Endothelial cell of umbilical vein (primary cell): ENCODE measurements at regions not wholly inside any gene's neighbourhood (a gene's known extent, or its start where the extent isn't known, plus 50 kb on each side); places are given as distances from the start of the nearest gene placed in this dataset.
"Not testable (repeated sequence)": the region's sequence is repeated elsewhere in the genome, so short reads cannot be mapped to it uniquely, and the experiment has no call there.

Experiments
- BruUV-seq: library from RNA; stranded (reverse); fragments of 400-500 nt; replicated peaks from 2 replicates; lab custom pipeline; 2021; lab: Mats Ljungman, UMichigan
- CTCF ChIA-PET: fragments of 300-600, 350-600 bp; sonication (Branson Sonifier 250); formaldehyde crosslinking; loops from one replicate; lab custom pipeline; 2021; ENCODE audit warnings: antibody characterized with exemption, inconsistent platforms; lab: Charles Lee
- POLR2A ChIA-PET: fragments of 300-600, 350-600 bp; sonication (Branson Sonifier 250); formaldehyde crosslinking; loops from one replicate; lab custom pipeline; 2021; ENCODE audit warnings: antibody characterized with exemption, inconsistent platforms; lab: Charles Lee
- DNase-seq: peaks from one replicate; pipeline ENCODE4 v3.0.0-alpha.2; 2011; ENCODE audit warnings: low read depth, low spot score
- FAIRE-seq: peaks from 2 replicates; lab custom pipeline; 2011; peaks lifted over from hg19 to GRCh38; lab: Jason Lieb, UNC
- H2AFZ ChIP-seq: 2 replicates; pipeline ENCODE4 v1.6.0; 2012; ENCODE audit warnings: low read depth, low read length, control low read depth, inconsistent platforms
- H3K27ac ChIP-seq: 2 replicates; pipeline ENCODE4 v1.5.1; 2011; ENCODE audit warnings: low read depth, mild to moderate bottlenecking, control low read depth, low read length, moderate library complexity; ENCODE audit not compliant: insufficient read depth
- H3K27me3 ChIP-seq, 2 experiments: 2 replicates each; pipeline versions ENCODE4 v1.6.0 to v1.6.1; 2011; ENCODE audit warnings: low read length in 2 of 2, mixed read lengths in 1 of 2; ENCODE audit not compliant: control insufficient read depth in 2 of 2, insufficient read depth in 2 of 2
- H3K36me3 ChIP-seq, 2 experiments: 2 replicates in 1 of 2; 3 replicates in 1 of 2; pipeline ENCODE4 v1.5.1; 2011; ENCODE audit warnings: low read length in 2 of 2, mild to moderate bottlenecking in 1 of 2, moderate library complexity in 1 of 2; ENCODE audit not compliant: control insufficient read depth in 2 of 2, insufficient read depth in 2 of 2; ENCODE audit errors: extremely low read depth in 1 of 2
- H3K4me1 ChIP-seq: 3 replicates; pipeline ENCODE4 v1.5.1; 2011; ENCODE audit warnings: mild to moderate bottlenecking, low read length; ENCODE audit not compliant: control insufficient read depth, insufficient read depth; ENCODE audit errors: extremely low read depth
- H3K4me2 ChIP-seq: 2 replicates; pipeline ENCODE4 v1.6.1; 2011; ENCODE audit warnings: low read length, control low read depth, mixed read lengths; ENCODE audit not compliant: insufficient read depth
- H3K4me3 ChIP-seq, 3 experiments: fragments of 200-600 bp in 1 of 3; sonication (generic), shearing (Covaris generic) in 1 of 3; replicated peaks in 1 of 3; 2 replicates each; pipeline ENCODE4 v1.5.1; 2011 to 2016; ENCODE audit warnings: control low read depth in 3 of 3, low read length in 3 of 3, mild to moderate bottlenecking in 2 of 3, inconsistent platforms in 1 of 3, low read depth in 1 of 3, moderate library complexity in 1 of 3; ENCODE audit not compliant: insufficient read depth in 1 of 3
- H3K79me2 ChIP-seq: 2 replicates; pipeline ENCODE4 v1.6.0; 2012; ENCODE audit warnings: low read length, inconsistent platforms; ENCODE audit not compliant: control insufficient read depth, insufficient read depth
- H3K9ac ChIP-seq: replicated peaks from 2 replicates; pipeline ENCODE3; 2011; ENCODE audit warnings: low read length, control low read depth; ENCODE audit not compliant: insufficient read depth; ENCODE audit errors: extremely low read depth
- H3K9me1 ChIP-seq: replicated peaks from 3 replicates; pipeline ENCODE4 v1.6.0; 2011; ENCODE audit warnings: mild to moderate bottlenecking, low read length; ENCODE audit not compliant: control insufficient read depth, insufficient read depth; ENCODE audit errors: extremely low read depth
- H3K9me3 ChIP-seq: replicated peaks from 2 replicates; pipeline ENCODE4 v1.5.1; 2012; ENCODE audit warnings: low read length, inconsistent platforms; ENCODE audit not compliant: control insufficient read depth, insufficient read depth
- H4K20me1 ChIP-seq: replicated peaks from 2 replicates; pipeline ENCODE3; 2011; ENCODE audit warnings: mild to moderate bottlenecking, low read length; ENCODE audit not compliant: control insufficient read depth, insufficient read depth; ENCODE audit errors: extremely low read depth
- FOS ChIP-seq: IDR thresholded peaks from 2 replicates; pipeline ENCODE4 v1.6.1; 2011; ENCODE audit warnings: mild to moderate bottlenecking, low read length, moderate library complexity, borderline replicate concordance; ENCODE audit not compliant: insufficient read depth
- GATA2 ChIP-seq: IDR thresholded peaks from 2 replicates; pipeline ENCODE4 v1.7.0; 2011; ENCODE audit warnings: low read depth, mild to moderate bottlenecking, moderate library complexity, mixed read lengths, low read length; ENCODE audit not compliant: insufficient read length, insufficient read depth
- MYC ChIP-seq: IDR thresholded peaks from one replicate; pipeline ENCODE4 v1.6.1; 2011; ENCODE audit warnings: mild to moderate bottlenecking, low read depth, low read length
- POLR2A ChIP-seq: IDR thresholded peaks from 2 replicates; pipeline ENCODE4 v1.6.1; 2012; ENCODE audit warnings: low read depth, mild to moderate bottlenecking, control low read depth, low read length
- dilution Hi-C: fragments of 300-500 bp; cut with MboI; formaldehyde crosslinking; loops from one replicate; pipeline ENCODE4 v1.15.0; 2019; ENCODE audit warnings: low sequenced_read_pairs; ENCODE audit not compliant: extremely low pct_ligation_motif_present
- intact Hi-C: fragments of 100-400 bp; cut with micrococcal nuclease; formaldehyde crosslinking; loops from one replicate; pipeline ENCODE4 v1.10.0; 2022
- TF ChIP-seq, protein P1 (sequence below): IDR thresholded peaks from 2 replicates; pipeline ENCODE4 v1.6.1; 2011; ENCODE audit not compliant: insufficient read depth, insufficient read length

DNA sequence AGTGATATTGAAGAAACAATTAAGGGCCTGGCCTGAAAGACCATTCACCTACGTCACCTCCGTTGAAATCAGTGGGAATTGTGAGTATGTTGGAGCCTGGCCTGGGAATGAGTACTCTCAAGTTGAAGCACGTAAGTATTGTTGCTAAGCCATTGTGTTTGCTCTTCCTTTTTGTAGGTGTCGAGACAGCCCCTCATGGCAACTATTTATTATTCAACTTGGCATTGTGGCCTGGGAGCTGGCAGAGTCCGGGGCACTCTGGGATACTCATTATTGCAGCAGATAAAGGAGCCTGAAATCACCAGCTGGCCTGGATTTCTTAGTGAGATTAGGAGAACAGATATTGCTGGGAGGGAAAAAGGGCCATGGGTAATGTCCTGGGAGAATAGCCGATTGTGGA, 147.4 kb downstream of the C12orf75 start:
- H3K9me1 ChIP-seq, result no peaks in the 10 kb centered on the region
- FAIRE-seq (no peak), DNase-seq (peak; percentile 64)
- no peak overlapping the region for H3K4me3 ChIP-seq
- peaks cover 93% of the 10 kb centered on the region for H3K79me2 ChIP-seq
- H3K9me3 ChIP-seq, result no peaks in the 10 kb centered on the region
- ChIA-PET POLR2A (no interaction called here), CTCF (no interaction called here)
- H2AFZ ChIP-seq, result no peak overlapping the region
- no peak overlapping the region for H3K9ac ChIP-seq
- H3K27ac ChIP-seq, result peak overlapping the region; percentile 63
- H3K27me3 ChIP-seq, result no peaks in the 10 kb centered on the region
- H3K4me1 ChIP-seq, result peaks cover 81% of the 10 kb centered on the region
- no peaks in the 10 kb centered on the region for H4K20me1 ChIP-seq
- no peak overlapping the region for H3K4me2 ChIP-seq
- dilution Hi-C loops (no loop called here), intact Hi-C loops (no loop called here)
- no peak for TF ChIP-seq GATA2
- TF ChIP-seq MYC, result no peak
- TF ChIP-seq, protein P1, sequence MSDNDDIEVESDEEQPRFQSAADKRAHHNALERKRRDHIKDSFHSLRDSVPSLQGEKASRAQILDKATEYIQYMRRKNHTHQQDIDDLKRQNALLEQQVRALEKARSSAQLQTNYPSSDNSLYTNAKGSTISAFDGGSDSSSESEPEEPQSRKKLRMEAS, result no peak
- TF ChIP-seq POLR2A, result no peak
- TF ChIP-seq FOS, result no peak
- BruUV-seq, result no TSS peak
- H3K36me3 ChIP-seq, result no peaks in the 10 kb centered on the region

DNA sequence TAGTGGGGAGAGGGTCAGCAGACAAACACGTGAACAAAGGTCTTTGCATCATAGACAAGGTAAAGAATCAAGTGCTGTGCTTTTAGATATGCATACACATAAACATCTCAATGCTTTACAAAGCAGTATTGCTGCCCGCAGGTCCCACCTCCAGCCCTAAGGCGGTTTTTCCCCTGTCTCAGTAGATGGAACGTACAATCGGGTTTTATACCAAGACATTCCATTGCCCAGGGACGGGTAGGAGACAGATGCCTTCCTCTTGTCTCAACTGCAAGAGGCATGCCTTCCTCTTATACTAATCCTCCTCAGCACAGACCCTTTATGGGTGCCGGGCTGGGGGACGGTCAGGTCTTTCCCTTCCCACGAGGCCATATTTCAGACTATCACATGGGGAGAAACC, 148.3 kb downstream of the C12orf75 start:
- dilution Hi-C loops, BruUV-seq, H3K36me3 ChIP-seq, FAIRE-seq, intact Hi-C loops, H3K27me3 ChIP-seq, H3K4me3 ChIP-seq, H3K9me1 ChIP-seq, DNase-seq, H3K27ac ChIP-seq, H2AFZ ChIP-seq, H3K9me3 ChIP-seq, H4K20me1 ChIP-seq, H3K4me2 ChIP-seq, H3K9ac ChIP-seq: not testable (repeated sequence)
- Histone ChIP-seq H3K79me2 (peaks cover 93% of the 10 kb centered on the region), H3K4me1 (peaks cover 81% of the 10 kb centered on the region)
- ChIA-PET CTCF (interaction anchor here (0.8 to 1.7 kb wide), 3 partner anchors 8 to 51 kb away, joined by 3 to 12 read pairs (median 4); no protein-coding TSS in a partner anchor), POLR2A (interaction anchor here (1.8 kb wide), 1 partner anchor 10 kb away, joined by 9 read pairs; no protein-coding TSS in a partner anchor)
